UCSD-AML1 (cell line): ENCODE measurements at regions not wholly inside any gene's neighbourhood (a gene's known extent, or its start where the extent isn't known, plus 50 kb on each side); places are given as distances from the start of the nearest gene placed in this dataset.

ENCODE experiments used
- DNase-seq: peaks from one replicate; lab custom pipeline; 2025; ENCODE audit not compliant: unreplicated experiment; lab: John Stamatoyannopoulos, UW

DNA sequence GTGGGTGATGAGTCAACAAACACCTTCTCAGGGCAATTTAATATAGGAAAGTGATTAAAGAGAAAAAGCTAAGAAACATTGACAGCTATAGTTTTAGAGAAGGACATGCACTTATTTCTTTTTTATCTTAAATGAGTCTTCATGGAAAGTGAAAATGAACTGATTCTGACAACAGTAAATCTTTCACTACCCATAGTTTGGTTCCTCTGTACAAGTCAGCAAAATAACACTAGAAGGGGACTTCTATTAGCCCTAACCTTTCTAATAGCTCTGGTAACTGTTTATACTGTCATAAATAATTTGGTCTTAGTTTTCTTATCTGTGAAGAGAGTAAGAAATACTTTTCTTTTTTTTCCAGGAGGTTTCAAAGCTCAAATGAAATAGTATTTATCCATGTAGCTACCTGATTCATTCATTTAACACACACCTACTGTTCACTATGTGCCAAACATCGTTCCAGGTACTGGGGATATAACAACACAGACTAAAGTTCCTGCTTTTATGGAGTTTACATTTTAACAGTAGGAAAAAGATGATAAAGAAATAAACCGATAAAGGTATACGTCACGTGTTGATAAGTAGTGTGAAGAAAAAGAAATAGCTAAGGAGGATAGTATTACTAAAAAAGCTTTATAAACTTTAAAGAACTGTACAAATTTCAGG is 148.2 kb downstream of the PCSK1 start:
- no peak for DNase-seq

DNA sequence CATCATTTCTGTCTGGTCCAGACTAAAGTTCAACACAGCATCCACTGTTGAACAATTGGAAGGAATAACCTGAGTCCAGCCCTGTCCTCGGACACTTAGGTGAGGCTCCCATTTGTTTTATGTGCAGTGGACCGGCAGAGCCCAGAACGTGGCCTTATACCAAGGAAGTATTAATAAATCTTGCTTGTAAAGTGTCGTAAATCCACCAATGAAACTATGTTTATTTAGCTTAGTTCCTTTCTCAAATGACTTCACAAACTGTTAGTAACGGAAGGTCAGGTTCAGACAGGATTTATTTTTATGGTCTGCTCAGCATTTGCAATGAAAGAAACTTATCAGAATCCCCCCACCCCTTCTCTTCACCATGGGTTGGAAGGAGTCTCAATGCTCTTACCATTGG is 149.5 kb downstream of the PCSK1 start:
- no peak for DNase-seq

DNA sequence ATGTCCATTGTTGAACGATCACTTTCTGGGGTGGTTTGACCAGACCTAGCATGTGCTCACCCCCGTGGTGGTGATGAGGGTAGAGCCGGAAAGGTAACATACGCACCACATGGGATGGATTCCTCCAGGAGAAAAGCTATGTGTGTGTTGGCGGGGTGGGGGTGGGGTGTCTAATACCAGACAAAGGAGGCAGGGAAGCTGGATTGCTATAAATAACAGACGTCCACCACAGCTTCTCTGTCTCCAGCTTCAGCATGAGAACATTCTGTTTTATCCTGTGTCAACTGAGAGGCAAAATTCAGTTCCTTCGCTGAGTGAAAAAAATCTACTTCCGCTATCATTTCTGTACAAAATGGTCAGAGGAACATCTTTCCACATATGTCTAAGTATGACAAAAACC is 151.0 kb downstream of the PCSK1 start:
- no peak for DNase-seq

DNA sequence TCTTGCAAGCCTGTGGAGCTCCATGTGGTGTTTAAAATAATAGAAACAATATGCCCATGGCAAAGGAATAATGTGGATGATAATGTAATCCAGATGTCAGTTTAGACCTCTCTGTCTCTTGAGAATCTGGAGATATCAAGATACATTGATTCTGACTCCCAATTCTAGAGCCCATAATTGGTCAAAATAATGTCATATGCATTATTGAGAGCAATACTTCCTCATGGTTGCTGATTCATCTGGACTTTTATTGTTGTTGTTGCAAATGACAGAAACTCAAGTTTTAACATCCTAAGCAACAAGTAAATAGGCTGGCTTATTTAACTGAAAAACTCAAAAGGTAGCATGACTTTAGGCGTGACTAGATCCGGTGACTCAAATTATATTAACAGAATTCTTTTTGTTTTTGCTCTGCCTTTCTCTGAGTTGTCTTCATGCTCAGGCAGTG is 152.1 kb downstream of the PCSK1 start:
- no peak for DNase-seq

DNA sequence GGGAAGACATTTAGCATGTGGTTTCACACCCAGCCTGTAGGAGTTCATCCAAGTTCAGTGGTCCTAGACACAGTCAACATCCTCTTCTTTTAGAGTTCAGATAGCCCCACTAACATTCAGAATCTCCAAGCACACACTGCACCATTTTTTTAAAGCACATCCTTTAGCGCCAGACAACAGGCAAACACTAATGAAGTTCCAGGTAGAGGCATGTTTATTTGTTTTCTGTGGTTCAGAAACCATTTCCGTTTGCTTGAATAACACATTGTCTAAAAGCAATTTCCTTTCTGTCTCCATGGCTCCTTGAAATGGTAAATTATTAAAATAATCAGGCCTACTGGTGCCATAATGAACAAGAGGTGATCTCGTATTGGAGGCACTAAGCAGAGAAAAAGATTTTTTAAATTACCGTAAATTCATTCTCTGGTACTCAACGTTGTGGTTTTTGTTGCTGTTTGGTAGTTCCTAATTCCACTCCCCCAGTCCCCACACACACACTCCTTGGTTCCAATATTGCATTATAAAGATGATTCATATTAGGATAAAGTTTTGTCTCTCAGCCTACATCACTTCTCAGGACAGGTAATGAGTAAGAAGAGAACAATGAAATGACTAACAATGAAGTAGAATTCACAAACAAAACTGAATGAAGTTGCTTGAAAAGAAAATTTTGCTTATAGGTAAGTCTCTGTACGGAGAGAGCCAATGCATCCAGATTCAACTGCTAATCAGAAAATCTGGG is 153.1 kb downstream of the PCSK1 start:
- no peak for DNase-seq

DNA sequence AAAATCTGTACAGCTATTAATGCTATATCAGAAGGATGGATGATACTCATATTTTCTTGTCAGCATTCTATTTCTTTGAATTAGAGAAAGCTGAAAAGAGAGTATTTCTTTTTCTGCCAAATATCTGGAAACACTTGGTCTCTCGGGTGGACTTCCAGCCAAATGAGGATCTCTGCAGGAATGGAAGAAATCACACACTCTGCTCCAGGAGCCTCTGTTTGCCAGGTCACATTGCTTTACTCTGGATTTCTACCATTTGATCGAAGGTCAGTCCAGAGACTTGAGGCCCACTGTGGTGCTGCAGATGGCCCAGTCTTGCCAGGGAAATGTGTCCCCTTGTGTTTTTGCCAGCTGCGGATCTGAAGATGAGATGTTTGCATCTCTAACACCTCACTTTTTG is 154.1 kb downstream of the PCSK1 start:
- no peak for DNase-seq

DNA sequence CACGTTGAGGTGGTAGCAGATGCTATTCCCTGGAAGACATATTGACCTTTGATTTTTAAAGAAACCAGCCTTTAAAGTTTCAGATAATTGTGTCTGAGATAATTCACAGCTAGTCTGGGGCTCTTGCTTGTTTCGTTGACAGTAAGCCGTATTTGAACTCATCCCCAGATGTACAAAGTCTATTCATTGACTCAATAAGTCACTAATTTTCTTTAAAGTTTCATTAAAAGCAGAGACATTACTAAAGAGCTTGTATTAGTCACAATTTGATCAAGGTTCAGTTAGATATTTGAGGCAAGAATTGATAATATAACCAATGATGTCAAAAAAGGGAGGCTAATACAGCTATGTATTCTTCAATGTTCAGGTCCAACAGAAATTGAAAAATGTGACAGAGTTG is 158.0 kb downstream of the PCSK1 start:
- no peak for DNase-seq

DNA sequence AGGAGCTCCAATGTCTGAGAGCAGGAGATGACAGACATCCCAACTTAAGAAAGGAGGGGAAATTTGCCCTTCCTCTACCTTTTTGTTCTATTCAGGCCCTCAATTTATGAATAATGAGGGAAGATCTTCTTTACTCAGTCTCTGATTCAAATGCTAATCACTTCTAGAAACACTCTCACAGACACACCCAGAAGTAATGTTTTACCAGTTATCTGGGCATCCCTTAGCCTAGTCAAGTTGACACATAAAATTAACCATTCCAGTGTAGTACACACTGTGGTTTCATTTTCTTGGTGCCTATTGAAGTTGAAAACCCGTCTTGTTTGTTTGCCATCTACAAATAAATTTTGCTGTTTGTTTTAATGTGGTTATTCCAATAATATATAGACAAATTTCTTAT is 167.6 kb downstream of the PCSK1 start:
- DNase-seq, result no peak

DNA sequence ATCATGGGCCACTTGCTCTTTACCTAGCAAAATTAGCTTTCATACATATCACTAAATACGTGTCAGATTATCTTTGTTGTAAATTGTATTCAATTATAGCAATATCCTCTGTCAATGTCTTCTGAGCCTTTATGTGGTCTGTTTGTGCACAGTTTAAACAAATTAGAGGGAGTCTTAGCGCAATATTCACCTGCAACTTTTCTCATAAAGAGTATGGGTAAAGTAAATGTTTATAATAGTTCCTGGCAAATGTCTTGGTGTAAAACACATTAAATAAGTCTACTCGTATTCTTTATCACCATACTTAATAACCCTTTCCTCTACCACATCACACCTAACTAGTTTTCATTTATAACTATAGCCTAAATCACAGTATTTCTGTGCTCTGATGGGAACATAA is 169.0 kb downstream of the PCSK1 start:
- DNase-seq, result no peak

DNA sequence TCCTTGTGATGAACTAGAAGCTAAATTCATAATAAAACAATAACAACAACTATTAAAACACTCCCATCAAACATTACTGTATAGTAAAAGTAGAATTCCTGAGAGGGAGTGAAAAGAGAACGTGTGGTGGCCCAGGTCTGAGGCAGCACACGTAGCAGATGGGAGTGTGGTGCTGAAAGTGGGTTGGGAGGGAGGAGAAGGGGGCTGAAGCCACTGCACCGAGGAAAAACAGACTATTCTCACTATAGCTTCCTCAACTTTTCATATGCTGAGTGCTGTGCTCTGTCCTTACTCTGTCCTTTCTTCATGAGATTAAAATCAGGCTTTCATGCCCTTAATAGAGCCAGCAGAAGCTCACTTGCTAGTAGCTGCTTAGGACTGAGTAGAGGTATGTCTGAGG is 170.9 kb downstream of the PCSK1 start:
- no peak for DNase-seq

DNA sequence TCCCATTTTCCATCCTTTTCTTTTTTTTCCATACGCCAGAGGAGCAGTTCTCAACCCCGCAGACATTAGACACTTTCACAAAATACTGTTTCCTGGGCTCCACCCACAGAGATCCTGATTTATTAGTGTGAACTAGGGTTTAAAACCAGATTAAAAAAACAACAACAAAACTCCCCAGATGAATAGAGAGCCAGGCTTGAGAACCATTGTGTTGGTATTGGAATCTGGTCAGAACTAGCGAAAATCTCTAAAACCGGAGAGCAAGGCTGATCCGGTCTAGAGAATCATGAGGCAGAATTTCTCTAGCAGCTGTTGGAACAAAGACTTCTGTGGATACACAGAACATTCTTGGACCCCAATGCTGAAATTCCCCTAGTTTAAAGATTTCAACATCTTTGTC is 173.0 kb downstream of the PCSK1 start:
- no peak for DNase-seq

DNA sequence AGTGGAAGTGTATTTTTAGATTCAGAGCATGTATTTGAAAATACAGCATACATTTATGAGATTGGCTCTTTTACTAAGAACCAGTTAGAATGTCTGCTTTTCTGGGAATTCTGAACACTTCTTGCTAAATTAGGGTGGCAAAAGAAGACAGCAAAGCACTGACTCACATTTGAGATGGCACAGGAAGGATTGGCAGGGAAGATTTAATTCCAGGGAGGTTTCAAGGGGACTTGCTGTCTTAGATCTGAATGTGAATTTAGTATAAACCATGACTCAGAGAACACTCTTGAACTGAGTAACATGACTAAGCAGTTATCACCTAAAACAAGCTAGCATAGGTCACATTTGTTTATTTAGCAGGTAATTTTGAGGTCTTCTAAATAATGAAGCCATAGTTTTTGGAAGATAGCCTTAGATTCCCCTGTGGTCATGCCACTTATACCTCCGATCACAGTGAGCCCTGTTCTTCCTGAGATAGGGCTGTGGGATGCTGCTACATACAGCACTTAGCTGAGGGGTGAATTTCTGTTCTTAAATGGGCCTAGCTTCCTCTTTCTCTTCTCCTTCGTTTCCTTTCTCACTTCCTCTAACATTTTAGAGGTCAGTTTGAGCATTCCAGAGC is 173.8 kb downstream of the PCSK1 start:
- no peak for DNase-seq

DNA sequence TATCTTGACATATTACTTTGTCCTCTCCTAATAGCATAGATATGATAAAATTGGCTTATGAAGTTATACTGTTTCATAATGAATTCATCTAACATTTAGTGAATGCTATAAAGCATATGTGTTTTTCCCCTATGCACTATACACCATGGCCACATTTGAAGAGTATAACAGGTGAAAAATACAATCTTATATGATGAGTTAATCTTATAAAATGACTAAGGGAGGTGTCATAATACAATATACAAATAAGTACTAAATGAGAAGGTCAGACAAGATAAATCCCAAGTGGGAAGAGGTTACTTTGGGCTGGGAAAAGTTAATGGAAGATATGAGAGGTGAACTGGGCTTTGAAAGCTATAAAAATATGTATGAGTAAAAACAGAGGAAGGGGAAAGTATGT is 174.4 kb downstream of the PCSK1 start:
- no peak for DNase-seq

DNA sequence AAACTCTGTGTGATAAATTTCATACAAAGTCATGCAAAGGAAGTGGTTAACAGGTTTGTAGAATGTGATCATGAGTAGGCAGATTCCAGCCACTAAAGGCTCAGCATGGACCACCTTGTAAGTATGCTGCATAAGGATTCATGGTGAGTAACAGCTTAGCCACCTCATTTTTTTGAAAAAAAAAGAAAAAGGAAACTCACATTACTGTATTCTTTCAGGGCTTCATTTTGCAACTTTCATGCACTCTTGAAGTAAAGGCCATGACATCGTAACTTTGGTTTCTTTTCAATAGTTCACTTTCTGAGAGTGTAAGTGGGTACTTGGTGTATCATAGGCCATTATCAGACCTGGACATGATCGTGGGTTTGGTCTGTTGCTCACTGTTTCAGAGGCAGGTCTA is 175.1 kb downstream of the PCSK1 start:
- DNase-seq, result no peak

DNA sequence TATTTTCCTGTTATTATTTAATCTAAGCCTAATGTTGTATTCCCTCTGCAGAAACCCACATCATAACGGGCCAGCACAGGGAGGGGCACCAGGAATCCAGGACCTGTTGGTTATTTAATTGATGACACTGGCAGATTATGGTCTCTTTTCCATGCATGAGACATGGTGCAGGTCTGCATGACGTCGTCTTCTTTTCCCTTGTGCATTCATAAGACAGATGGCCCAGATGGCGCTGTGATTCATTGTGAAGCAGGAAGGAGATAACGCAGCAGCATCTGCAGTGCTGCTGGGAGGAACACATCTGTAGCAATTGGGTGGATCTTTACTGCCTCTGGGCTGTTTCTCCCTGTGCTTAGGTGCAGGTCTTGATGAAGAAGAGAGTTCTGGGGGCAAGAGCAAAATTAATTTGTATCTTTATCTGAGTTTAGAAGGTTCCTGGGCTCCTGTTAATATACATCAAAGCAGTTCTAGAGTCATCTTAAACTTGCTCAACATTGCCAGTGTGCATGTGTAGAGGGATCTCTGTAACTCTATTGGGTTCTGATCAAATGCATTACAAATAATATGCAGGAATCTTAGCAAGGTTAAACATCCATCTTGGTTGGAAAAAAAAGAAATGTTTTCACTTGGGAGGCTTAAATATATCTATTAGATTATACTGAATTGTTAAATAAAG is 176.1 kb downstream of the PCSK1 start:
- DNase-seq, result no peak

DNA sequence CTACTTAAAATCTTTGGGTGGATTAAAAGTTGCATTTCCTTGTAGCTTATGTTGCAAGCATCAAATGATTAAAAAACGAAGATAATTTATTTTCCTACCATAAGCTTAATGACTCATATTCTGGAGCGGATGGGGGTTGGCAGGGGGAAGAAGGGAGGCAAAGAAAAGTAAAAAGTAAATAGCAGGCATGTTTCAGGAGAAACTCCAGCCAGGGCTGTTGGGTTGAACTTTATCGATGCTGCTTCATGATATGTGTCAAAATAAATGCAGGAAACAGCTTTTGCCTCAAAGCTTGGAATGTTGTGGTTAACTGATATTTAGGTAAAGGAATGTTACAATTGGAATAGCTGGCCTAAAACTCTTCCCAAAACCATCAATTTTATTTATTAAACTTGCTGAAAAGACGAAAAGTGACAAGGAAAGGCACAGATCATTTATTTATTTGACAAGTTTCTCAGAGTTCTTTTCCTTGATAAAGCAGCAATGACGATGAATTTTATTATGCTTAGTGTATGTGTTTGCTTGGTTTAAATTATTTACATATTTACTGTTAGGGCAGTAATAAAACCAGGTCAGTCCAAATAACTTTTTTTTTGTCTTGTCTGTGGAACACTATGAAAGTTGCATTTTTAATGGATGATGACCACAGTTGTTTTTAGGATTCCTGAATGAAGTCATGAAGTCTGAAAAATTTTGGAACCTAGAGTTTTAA is 177.9 kb downstream of the PCSK1 start:
- DNase-seq, result no peak

DNA sequence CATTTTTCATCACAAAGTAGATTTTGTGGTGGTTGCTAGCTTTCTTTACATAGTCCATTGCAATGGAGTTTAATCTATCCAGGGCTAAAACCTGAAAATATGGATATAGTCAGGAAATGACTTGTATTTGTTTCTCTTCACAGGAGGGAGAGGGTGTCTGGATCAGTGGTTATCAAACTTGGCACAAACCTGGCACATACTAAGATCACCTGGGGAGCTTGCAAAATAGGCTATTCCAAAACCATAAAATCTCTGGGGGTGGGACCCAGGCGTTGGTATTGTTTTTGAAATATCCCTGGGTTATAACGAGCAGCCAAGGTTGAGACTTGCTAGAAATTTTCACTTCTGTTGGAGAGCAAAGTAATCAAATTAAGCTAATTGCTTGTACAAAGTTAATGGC is 179.9 kb downstream of the PCSK1 start:
- no peak for DNase-seq

DNA sequence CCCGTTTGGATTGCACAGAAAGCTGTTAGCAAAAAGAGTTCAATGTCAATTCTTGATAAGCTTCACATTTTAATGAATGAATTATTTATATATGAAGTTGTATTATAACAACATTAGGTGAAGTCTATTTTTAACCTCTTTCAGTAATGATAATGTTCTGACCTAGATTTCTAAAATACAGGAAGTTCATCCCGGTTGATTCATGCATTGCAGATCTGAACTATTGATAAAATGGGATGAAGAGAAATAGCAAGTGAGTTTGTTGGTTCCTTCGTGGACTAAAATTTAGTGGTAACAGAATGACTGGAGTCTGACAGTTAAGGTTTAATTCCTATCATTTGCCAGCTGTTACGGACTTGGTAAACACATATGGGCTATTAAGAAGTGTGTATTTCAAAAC is 180.5 kb downstream of the PCSK1 start:
- DNase-seq, result no peak

DNA sequence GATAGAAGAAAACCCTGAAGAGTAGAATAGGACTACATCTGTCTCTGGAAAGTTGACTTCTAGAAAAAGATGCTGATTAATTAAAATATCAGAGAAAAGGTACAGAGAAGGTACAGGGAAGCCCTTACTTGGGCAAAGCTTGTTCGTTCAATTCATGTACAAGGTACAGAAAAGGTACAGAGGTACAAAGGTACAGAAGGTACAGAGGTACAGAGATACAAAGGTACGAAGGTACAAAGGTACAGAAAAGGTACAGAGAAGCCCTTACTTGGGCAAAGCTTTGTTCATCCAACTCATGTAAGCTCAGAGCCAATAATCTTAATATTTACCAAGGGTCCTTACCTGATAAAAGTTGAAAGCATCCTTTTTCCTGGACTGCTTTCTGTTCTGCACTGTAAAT is 182.3 kb downstream of the PCSK1 start:
- no peak for DNase-seq

DNA sequence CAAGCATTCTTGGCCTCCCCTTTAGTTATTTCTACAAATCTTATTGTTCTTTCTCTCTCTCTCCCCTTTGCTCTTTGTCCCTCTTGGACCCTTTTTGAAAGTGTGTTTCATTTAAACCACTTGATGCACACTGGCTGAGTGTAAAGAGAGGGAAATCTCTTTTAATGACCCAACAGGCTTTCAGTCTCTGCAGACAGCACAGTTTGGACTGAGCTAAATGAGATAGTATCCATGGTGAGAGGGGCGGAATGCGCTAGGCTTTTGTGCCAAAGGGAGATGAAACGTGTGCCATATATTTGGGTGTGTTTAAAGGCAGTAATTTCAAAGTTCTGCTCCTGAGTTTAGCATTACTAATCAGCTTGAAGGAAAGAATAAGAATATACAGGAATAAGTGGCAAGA is 184.9 kb downstream of the PCSK1 start:
- DNase-seq, result no peak

DNA sequence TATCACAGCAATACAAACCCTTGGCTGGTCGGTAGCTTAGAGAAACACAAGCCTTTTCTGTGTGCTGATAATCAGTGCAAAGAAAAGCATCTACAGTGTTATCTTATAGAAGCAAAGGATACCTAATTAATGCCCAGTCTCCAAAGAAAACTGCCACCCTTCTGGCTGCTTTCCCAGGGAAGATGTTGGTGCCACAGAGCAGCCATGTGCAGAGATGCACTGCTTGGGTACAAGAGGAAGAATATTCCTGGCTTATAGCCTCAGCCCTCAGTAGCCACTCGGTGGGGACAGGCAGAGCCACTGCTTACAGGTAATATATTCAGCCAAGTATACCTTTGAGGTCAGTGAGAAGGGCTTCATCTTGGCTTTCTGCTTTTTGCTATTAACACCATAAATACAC is 185.3 kb downstream of the PCSK1 start:
- DNase-seq, result no peak
